ENCODE measurements at regions not wholly inside any gene's neighbourhood (a gene's known extent, or its start where the extent isn't known, plus 50 kb on each side); places are given as distances from the start of the nearest gene placed in this dataset.

DNA sequence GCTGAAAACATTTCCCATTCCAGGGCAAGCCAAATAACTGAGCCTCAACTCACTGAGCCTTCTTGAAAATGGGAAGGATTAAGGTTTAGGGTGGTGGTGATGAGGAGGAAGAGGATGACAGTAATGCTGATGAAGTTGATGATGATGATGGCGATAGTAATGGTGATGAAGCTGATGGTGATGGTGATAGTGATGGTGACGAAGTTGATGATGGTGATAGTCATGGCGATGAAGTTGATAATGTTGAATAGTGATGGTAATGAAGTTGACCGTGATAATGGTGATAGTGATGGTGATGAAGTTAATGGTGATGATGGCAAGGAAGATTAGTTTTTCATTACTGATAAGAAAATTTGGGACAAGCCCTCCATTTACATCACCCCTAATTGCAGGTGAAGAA is 285.8 kb upstream of the DYNLRB2 start:
- TF ChIP-seq, protein P1, sequence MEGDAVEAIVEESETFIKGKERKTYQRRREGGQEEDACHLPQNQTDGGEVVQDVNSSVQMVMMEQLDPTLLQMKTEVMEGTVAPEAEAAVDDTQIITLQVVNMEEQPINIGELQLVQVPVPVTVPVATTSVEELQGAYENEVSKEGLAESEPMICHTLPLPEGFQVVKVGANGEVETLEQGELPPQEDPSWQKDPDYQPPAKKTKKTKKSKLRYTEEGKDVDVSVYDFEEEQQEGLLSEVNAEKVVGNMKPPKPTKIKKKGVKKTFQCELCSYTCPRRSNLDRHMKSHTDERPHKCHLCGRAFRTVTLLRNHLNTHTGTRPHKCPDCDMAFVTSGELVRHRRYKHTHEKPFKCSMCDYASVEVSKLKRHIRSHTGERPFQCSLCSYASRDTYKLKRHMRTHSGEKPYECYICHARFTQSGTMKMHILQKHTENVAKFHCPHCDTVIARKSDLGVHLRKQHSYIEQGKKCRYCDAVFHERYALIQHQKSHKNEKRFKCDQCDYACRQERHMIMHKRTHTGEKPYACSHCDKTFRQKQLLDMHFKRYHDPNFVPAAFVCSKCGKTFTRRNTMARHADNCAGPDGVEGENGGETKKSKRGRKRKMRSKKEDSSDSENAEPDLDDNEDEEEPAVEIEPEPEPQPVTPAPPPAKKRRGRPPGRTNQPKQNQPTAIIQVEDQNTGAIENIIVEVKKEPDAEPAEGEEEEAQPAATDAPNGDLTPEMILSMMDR (IDR thresholded peaks at IDR 0.05): no peak
- TF ChIP-seq EP300 (IDR thresholded peaks at IDR 0.05): no peak
- no peak for TF ChIP-seq POLR2A (IDR thresholded peaks at IDR 0.05)
- no peak for TF ChIP-seq POLR2AphosphoS5 (IDR thresholded peaks at IDR 0.05)
